LoVo (cell line): ENCODE measurements at regions not wholly inside any gene's neighbourhood (a gene's known extent, or its start where the extent isn't known, plus 50 kb on each side); places are given as distances from the start of the nearest gene placed in this dataset.
"Not testable (repeated sequence)": the region's sequence is repeated elsewhere in the genome, so short reads cannot be mapped to it uniquely, and the experiment has no call there.

ENCODE experiments used
- DNase-seq: peaks from one replicate; pipeline ENCODE4 v3.0.0-alpha.2; 2016; ENCODE audit warnings: low spot score

- DNase-seq = no peak
Observed at GRCh38 chr7:53087274-53087673, 51.8 kb downstream of the POM121L12 start.

- no peak for DNase-seq
Observed at GRCh38 chr7:53094191-53094590, 58.8 kb downstream of the POM121L12 start.

GRCh38 chr7:53094827-53095226, 59.4 kb downstream of the POM121L12 start:
- DNase-seq = no peak

GRCh38 chr7:53095731-53096501, 60.5 kb downstream of the POM121L12 start:
- DNase-seq = no peak

DNA sequence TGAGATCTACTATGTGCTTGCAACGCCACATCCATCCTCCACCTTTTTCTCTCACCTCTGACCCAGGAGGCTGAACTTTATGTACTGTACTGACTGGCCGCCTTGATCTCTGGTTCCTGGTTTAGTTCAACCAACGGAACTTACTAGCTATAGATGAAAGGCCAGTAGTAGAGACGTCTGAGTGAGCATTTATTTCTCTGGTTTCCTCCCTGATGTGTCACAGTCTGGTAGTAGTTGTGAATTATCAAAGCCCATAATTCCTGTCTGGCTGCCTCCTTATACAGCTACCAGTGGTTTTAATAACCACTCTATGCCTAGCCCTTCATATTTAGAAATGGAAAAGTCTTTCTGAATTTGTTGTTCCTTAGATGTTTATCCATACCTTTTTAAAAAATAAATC, 64.7 kb downstream of the POM121L12 start:
- no peak for DNase-seq

DNA sequence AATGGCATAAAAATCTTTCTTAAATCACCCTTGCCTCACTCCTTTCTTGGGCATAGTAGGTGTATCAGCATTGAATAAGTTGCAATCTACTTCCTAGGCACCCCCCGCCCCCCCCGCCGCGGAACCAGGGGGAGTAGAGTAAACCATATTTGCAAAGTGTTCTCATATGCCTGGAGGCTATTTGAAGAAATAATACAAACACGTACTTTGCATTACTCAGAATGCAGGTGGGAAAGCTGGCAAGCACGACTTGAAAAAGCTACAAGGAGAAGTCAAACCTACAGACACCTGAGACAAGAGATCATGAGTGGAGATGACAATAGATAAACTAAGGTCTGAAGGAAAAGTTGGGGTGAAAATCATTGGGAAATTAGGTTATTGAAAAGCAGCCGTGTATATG, 65.6 kb downstream of the POM121L12 start:
- DNase-seq = no peak

DNA sequence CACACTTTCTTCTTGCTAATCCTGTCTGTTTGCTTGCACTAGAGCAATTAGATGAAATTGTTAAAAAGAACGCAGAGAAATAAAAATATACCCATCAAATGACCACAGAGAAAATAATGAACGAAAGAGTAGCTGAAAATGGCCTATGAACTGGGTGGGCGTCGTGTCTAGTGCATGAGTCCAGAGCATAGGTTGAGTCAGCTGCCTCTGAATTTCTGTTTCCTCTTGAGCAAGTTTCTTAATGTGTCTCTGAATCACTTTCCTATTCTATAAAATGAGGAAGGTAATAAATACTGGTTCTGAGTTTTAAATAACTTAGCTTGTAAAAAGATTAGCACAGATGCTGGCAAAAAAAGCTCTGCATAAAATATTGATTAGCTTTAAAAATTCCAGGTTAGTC, 75.0 kb downstream of the POM121L12 start:
- no peak for DNase-seq

- DNase-seq = no peak
Observed at GRCh38 chr7:53111031-53111430, 75.6 kb downstream of the POM121L12 start.

- no peak for DNase-seq
Observed at GRCh38 chr7:53113424-53113823, 78.0 kb downstream of the POM121L12 start.

DNA sequence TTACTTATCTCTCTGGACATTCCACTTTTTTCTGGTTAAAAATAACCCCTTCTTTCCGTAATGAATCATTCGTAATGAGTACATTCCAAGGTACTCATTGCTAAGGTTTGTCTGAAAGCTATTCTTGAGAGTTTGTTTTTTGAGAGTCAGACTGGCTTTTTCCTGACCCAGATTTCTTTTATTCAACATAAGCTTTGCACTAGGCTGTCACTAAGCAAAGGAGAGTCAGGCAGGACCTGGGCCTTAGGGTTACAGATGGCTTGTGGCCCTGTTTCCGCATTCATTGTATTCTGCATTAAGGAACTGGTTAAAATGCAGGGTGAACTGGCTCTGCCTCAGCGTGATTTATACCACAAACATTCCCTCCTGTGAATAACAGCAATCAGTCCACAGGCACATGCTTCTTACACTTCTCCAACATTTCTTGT, 84.1 kb downstream of the POM121L12 start:
- no peak for DNase-seq

GRCh38 chr7:53121374-53121773, 85.9 kb downstream of the POM121L12 start:
- DNase-seq = no peak

GRCh38 chr7:53131697-53132096, 96.3 kb downstream of the POM121L12 start:
- no peak for DNase-seq

GRCh38 chr7:53151496-53151895, 116.1 kb downstream of the POM121L12 start:
- DNase-seq = no peak

- DNase-seq = not testable (repeated sequence)
Observed at GRCh38 chr7:53187184-53187583, 151.8 kb downstream of the POM121L12 start.

- no peak for DNase-seq
Observed at GRCh38 chr7:53191191-53191695, 155.8 kb downstream of the POM121L12 start.

- no peak for DNase-seq
Observed at GRCh38 chr7:53191836-53192443, 156.5 kb downstream of the POM121L12 start.

GRCh38 chr7:53205006-53205405, 169.6 kb downstream of the POM121L12 start:
- DNase-seq = no peak

DNA sequence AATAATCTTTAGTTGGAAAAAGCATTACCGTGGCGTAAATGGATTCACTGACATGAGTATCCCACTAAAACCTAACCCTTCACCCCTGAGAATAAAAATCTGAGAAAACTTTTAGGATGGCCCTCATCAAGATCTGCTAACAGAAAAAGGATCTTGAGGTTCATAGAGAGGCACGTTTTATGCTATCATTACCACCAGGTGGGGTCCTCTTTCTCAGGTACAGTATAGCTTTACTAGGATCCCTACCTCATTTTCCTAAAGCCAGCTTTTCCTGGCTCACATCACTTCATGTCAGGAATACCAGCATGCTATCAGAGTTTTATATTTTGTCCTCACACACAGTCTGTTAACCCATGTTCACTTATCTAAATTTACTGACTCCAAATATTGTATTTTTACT, 173.7 kb downstream of the POM121L12 start:
- DNase-seq = no peak

DNA sequence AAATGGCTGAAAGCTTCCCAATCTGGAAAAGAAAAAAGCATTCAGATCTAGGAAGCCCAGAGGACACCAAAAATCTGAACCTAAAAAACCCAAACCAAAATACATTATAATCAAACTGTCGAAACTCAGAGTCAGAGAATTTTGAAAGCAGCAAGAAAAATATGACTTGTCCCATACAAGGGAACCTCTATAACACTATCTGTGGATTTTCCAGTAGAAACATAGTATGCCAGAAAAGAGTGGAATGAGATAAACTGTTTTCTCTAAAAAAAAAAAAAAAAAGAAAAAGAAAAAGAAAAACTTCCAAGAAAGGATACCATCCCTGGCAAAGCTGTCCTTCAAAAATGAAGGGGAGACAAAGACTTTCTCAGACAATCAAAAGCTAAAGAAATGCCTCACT, 179.0 kb downstream of the POM121L12 start:
- no peak for DNase-seq

DNA sequence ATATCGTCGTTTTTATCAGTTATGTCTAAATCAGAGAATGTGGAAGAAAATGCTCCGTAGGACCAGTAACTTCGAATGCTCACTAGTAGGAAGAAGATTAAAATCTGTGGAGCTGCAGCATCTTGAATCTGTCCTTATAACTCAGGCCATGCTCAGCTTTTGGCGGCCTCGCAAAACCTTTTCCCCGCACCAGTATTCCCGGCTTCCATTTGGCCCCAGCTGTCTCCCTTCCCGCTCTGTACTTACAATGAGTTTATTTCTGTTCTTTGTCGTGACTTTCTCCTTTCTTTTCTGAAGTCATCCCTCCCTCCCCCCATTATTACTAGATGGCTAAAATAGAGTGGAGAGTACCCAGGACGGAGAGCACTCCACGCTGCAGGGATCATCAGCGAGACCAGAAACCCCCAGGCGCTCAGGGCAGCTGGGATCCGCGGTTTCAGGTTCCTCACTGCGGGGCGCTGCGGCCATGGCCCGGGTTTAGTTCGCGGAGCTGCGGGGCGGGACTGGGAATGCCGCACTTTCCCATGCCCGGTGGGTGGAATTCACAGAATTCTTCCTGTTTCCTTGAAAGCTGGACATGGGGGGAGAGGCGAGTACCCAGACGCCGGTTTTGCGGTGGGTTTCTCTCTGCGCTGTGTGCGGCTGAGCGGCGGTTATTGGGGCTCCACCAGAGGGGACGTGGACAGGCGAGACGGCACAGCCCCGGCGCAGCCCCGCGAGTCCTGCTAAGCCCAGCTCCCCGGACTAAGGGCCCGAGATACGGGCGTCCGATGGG, 183.5 kb downstream of the POM121L12 start:
- DNase-seq = no peak

GRCh38 chr7:53229202-53229601, 193.8 kb downstream of the POM121L12 start:
- no peak for DNase-seq

- DNase-seq = no peak
Observed at GRCh38 chr7:53237344-53237913, 202.0 kb downstream of the POM121L12 start.
